MM.1S (cell line): ENCODE measurements at regions not wholly inside any gene's neighbourhood (a gene's known extent, or its start where the extent isn't known, plus 50 kb on each side); places are given as distances from the start of the nearest gene placed in this dataset.

ENCODE experiments used
- DNase-seq: peaks from one replicate; pipeline ENCODE4 v3.0.0-alpha.2; 2015
- H2AFZ ChIP-seq: fragments of 300-600 bp; sonication (generic); 2 replicates; pipeline ENCODE4 v1.6.0; 2016; ENCODE audit warnings: antibody characterized with exemption, low read length
- H3F3A ChIP-seq: fragments of 300-600 bp; sonication (generic); 2 replicates; pipeline ENCODE4 v1.6.1; 2016; ENCODE audit warnings: mild to moderate bottlenecking, antibody characterized with exemption, low read length, moderate library complexity, mixed read lengths; ENCODE audit not compliant: insufficient read depth
- H3K27ac ChIP-seq: fragments of 300-600 bp; sonication (generic); 2 replicates; pipeline ENCODE4 v1.5.1; 2016; ENCODE audit warnings: mild to moderate bottlenecking, low read length
- H3K27me3 ChIP-seq: fragments of 300-600 bp; sonication (generic); replicated peaks from 2 replicates; pipeline ENCODE4 v1.6.0; 2016; ENCODE audit warnings: low read length; ENCODE audit not compliant: insufficient read depth
- H3K36me3 ChIP-seq: fragments of 300-600 bp; sonication (generic); replicated peaks from 2 replicates; pipeline ENCODE4 v1.6.1; 2016; ENCODE audit warnings: mild to moderate bottlenecking, low read length, mixed read lengths; ENCODE audit not compliant: insufficient read depth
- H3K4me1 ChIP-seq: fragments of 300-600 bp; sonication (generic); 2 replicates; pipeline ENCODE4 v1.6.1; 2016; ENCODE audit warnings: low read length, mixed read lengths
- H3K4me2 ChIP-seq: fragments of 300-600 bp; sonication (generic); 2 replicates; pipeline ENCODE4 v1.6.0; 2016; ENCODE audit warnings: low read depth, low read length
- H3K4me3 ChIP-seq: fragments of 300-600 bp; sonication (generic); 2 replicates; pipeline ENCODE4 v1.5.1; 2016; ENCODE audit warnings: low read length, mixed read lengths
- H3K79me2 ChIP-seq: fragments of 300-600 bp; sonication (generic); 2 replicates; pipeline ENCODE4 v1.6.1; 2016; ENCODE audit warnings: mixed run types, low read length, mixed read lengths
- H3K9ac ChIP-seq: fragments of 300-600 bp; sonication (generic); 2 replicates; pipeline ENCODE4 v1.6.1; 2016; ENCODE audit warnings: low read length, mixed read lengths
- H3K9me2 ChIP-seq: fragments of 300-600 bp; sonication (generic); replicated peaks from 2 replicates; pipeline ENCODE4 v1.6.1; 2016; ENCODE audit warnings: mild to moderate bottlenecking, low read length, mixed read lengths; ENCODE audit not compliant: insufficient read depth
- H3K9me3 ChIP-seq: fragments of 300-600 bp; sonication (generic); replicated peaks from 2 replicates; pipeline ENCODE4 v1.6.1; 2016; ENCODE audit warnings: mild to moderate bottlenecking, low read length, mixed read lengths; ENCODE audit not compliant: insufficient read depth
- H4K20me1 ChIP-seq: fragments of 300-600 bp; sonication (generic); 2 replicates; pipeline ENCODE4 v1.6.1; 2016; ENCODE audit warnings: mild to moderate bottlenecking, low read length, moderate library complexity, mixed read lengths; ENCODE audit not compliant: insufficient read depth
- EZH2 ChIP-seq: fragments of 300-600 bp; sonication (generic); optimal IDR thresholded peaks from 2 replicates; pipeline ENCODE3; 2017; ENCODE audit warnings: low read depth, mild to moderate bottlenecking, antibody characterized with exemption, low read length, mixed read lengths
- EZH2phosphoT487 ChIP-seq: fragments of 300-600 bp; sonication (generic); IDR thresholded peaks from 2 replicates; pipeline ENCODE4 v1.6.1; 2018; ENCODE audit warnings: antibody characterized with exemption, low read length
- TF ChIP-seq, protein P1 (sequence below): fragments of 300-600 bp; sonication (generic); IDR thresholded peaks from 2 replicates; pipeline ENCODE4 v1.5.1; 2016; ENCODE audit warnings: antibody characterized with exemption, low read length, mixed read lengths

DNA sequence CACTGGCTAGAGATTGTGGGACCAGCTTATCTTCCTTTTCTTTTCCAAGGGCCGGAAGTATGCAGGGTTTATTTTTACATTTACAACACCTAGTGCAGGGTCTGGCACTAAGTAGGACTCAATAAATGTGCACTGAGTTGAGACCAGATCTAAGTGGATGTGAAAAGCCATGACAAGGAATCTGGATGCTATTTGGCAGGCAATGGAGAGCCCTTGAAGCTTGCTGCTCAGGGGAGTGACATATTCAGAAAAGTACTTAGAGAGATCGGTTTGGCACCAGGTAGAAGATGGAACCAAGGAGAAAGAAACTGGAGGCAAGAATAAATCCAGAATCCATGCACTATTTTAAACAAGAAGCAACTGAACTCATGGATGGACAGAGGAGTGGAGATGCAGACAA lies 815.8 kb downstream of the MAFB start:
- no peaks in the 10 kb centered on the region for H4K20me1 ChIP-seq

DNA sequence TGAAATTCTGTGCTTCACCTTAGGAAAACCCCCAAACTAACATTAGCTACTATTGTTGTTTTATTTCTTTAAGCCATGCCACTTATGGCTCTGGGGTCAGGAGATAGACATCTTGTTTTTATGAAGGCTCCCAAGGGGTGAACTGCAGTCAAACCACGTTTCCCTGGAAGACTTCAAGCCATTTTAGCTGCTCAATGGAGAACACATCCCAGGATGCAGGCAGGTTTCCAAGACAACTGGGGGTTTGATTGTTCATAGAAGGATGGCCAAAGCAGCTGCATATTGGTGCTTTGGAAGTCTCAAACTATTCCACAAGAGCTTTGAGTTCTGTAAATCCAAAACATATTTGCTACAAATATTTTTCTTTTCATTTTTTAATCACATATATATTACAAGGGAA lies 818.0 kb downstream of the MAFB start:
- Histone ChIP-seq H3K4me3 (no peak overlapping the region), H3K79me2 (no peaks in the 10 kb centered on the region), H4K20me1 (no peaks in the 10 kb centered on the region), H3K4me1 (no peaks in the 10 kb centered on the region), H3K9ac (no peak overlapping the region), H3K9me3 (no peaks in the 10 kb centered on the region), H3K27ac (no peak overlapping the region), H2AFZ (no peak overlapping the region), H3K27me3 (no peaks in the 10 kb centered on the region), H3K9me2 (no peaks in the 10 kb centered on the region), H3F3A (no peaks in the 10 kb centered on the region), H3K36me3 (no peaks in the 10 kb centered on the region), H3K4me2 (no peak overlapping the region)
- no peak for TF ChIP-seq EZH2
- TF ChIP-seq, protein P1, sequence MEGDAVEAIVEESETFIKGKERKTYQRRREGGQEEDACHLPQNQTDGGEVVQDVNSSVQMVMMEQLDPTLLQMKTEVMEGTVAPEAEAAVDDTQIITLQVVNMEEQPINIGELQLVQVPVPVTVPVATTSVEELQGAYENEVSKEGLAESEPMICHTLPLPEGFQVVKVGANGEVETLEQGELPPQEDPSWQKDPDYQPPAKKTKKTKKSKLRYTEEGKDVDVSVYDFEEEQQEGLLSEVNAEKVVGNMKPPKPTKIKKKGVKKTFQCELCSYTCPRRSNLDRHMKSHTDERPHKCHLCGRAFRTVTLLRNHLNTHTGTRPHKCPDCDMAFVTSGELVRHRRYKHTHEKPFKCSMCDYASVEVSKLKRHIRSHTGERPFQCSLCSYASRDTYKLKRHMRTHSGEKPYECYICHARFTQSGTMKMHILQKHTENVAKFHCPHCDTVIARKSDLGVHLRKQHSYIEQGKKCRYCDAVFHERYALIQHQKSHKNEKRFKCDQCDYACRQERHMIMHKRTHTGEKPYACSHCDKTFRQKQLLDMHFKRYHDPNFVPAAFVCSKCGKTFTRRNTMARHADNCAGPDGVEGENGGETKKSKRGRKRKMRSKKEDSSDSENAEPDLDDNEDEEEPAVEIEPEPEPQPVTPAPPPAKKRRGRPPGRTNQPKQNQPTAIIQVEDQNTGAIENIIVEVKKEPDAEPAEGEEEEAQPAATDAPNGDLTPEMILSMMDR: no peak
- no peak for TF ChIP-seq EZH2phosphoT487
- no peak for DNase-seq

More for the DNA sequence above, 815.8 kb downstream of the MAFB start:
- no peaks in the 10 kb centered on the region for H3K36me3 ChIP-seq
- no peaks in the 10 kb centered on the region for H3K27me3 ChIP-seq
- H3K9ac ChIP-seq: no peak overlapping the region
- no peak overlapping the region for H3K4me3 ChIP-seq
- H3K4me2 ChIP-seq: no peak overlapping the region
- no peak for TF ChIP-seq EZH2
- no peak for TF ChIP-seq EZH2phosphoT487
- TF ChIP-seq, protein P1: no peak
- no peak for DNase-seq
- no peak overlapping the region for H2AFZ ChIP-seq
- H3K79me2 ChIP-seq: no peaks in the 10 kb centered on the region
- no peaks in the 10 kb centered on the region for H3F3A ChIP-seq
- H3K27ac ChIP-seq: no peak overlapping the region
- H3K9me3 ChIP-seq: no peaks in the 10 kb centered on the region
- no peaks in the 10 kb centered on the region for H3K4me1 ChIP-seq
- no peaks in the 10 kb centered on the region for H3K9me2 ChIP-seq

DNA sequence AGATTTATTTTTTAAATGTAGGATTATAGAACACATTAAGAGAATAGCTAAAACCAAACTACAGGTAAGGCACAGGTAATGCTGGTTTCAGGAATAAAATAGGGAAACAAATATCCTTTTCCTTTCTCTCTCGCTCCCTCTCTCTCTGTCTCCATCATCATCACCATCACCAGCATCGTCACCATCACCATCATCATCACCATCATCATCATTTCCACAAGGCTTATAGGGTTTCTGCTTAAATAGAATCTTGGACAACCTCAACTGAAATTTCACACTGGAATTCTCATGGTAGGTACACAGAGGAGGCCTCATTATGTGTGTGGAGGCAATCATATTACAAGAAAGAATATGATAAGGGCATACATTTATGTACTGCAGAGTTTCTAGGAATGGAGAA lies 823.6 kb downstream of the MAFB start:
- Histone ChIP-seq H4K20me1 (no peaks in the 10 kb centered on the region), H3K79me2 (no peaks in the 10 kb centered on the region), H3K36me3 (no peaks in the 10 kb centered on the region), H3K9ac (no peak overlapping the region), H3F3A (no peaks in the 10 kb centered on the region), H3K9me2 (no peaks in the 10 kb centered on the region), H3K4me1 (no peaks in the 10 kb centered on the region), H3K9me3 (no peaks in the 10 kb centered on the region), H3K27ac (no peak overlapping the region), H2AFZ (no peak overlapping the region), H3K4me3 (no peak overlapping the region), H3K27me3 (no peaks in the 10 kb centered on the region), H3K4me2 (no peak overlapping the region)
- DNase-seq: no peak
- TF ChIP-seq EZH2: no peak
- TF ChIP-seq, protein P1: no peak
- no peak for TF ChIP-seq EZH2phosphoT487
